Mucosa of descending colon (tissue), 3 donors: ENCODE measurements at regions not wholly inside any gene's neighbourhood (a gene's known extent, or its start where the extent isn't known, plus 50 kb on each side); places are given as distances from the start of the nearest gene placed in this dataset.

Experiments used
- ATAC-seq: fragments of 200-7000 bp; cut with Tn5 transposase; one replicate; pipeline ENCODE4 v1.9.1; 2020; ENCODE audit warnings: mild to moderate bottlenecking, moderate library complexity
- DNase-seq, 3 donors: peaks; one replicate each; pipeline ENCODE4 v3.0.0-alpha.2; 2020
- H3K36me3 ChIP-seq: fragments of 200-600 bp; one replicate; pipeline ENCODE4 v1.8.0; 2021; ENCODE audit warnings: low read depth, mild to moderate bottlenecking
- H3K4me1 ChIP-seq: fragments of 200-600 bp; one replicate; pipeline ENCODE4 v1.8.0; 2021; ENCODE audit warnings: low read depth, mild to moderate bottlenecking
- H3K4me3 ChIP-seq: fragments of 200-600 bp; one replicate; pipeline ENCODE4 v1.8.0; 2021; ENCODE audit warnings: mild to moderate bottlenecking
- H3K9me3 ChIP-seq: fragments of 200-600 bp; one replicate; pipeline ENCODE4 v1.8.0; 2021; ENCODE audit warnings: mild to moderate bottlenecking
- intact Hi-C, 2 donors: fragments of 100-400 bp; cut with DNase I in 1 of 2; cut with micrococcal nuclease in 1 of 2; formaldehyde crosslinking; loops; one replicate each; pipeline versions ENCODE4 v1.11.0 to v1.11.1; 2022; cut with DNase I, micrococcal nuclease
- TF ChIP-seq, protein P1 (sequence below): fragments of 200-600 bp; IDR thresholded peaks from one replicate; pipeline ENCODE4 v1.8.0; 2022; ENCODE audit warnings: antibody characterized with exemption, mild to moderate bottlenecking
- donor health status: DM: no; HTN: no; CAD: no; lungs with moderate emphysema.
- donor health status: DM: no; HTN: no; CAD: no.
- donor health status: DM: no; HTN: yes; CAD: no.

DNA sequence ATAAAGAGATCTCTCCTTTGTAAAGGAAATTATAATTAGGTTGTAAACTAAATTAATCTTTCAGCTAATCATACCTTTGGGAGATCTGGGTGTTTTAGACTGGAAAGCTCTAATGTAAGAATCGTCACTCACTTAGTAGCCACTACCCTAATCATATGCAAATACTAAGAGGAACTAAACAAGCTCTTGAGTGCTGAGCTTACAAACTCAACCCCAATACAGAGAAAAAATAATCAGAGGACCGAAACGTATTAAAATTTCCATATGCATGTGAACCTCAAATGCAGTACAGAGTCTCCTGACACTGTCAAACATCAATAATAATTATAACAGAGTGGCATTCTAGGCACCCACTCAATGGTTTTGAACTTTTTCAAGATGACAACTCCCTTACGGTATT lies 235.3 kb upstream of the FOXN3 start:
- Histone ChIP-seq H3K4me3 (no peak overlapping the region), H3K36me3 (no peaks in the 10 kb centered on the region), H3K9me3 (no peaks in the 10 kb centered on the region), H3K4me1 (no peaks in the 10 kb centered on the region)
- DNase-seq (no peak), ATAC-seq (no peak)
- intact Hi-C loops = no loop called here
- TF ChIP-seq, protein P1, sequence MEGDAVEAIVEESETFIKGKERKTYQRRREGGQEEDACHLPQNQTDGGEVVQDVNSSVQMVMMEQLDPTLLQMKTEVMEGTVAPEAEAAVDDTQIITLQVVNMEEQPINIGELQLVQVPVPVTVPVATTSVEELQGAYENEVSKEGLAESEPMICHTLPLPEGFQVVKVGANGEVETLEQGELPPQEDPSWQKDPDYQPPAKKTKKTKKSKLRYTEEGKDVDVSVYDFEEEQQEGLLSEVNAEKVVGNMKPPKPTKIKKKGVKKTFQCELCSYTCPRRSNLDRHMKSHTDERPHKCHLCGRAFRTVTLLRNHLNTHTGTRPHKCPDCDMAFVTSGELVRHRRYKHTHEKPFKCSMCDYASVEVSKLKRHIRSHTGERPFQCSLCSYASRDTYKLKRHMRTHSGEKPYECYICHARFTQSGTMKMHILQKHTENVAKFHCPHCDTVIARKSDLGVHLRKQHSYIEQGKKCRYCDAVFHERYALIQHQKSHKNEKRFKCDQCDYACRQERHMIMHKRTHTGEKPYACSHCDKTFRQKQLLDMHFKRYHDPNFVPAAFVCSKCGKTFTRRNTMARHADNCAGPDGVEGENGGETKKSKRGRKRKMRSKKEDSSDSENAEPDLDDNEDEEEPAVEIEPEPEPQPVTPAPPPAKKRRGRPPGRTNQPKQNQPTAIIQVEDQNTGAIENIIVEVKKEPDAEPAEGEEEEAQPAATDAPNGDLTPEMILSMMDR = no peak

GRCh38 chr14:89651805-89652204 lies 234.8 kb upstream of the FOXN3 start:
- Histone ChIP-seq H3K9me3 (no peaks in the 10 kb centered on the region), H3K4me1 (no peaks in the 10 kb centered on the region), H3K36me3 (no peaks in the 10 kb centered on the region), H3K4me3 (no peak overlapping the region)
- intact Hi-C loops = no loop called here
- DNase-seq = no peak
- TF ChIP-seq, protein P1 = no peak
- ATAC-seq = no peak

DNA sequence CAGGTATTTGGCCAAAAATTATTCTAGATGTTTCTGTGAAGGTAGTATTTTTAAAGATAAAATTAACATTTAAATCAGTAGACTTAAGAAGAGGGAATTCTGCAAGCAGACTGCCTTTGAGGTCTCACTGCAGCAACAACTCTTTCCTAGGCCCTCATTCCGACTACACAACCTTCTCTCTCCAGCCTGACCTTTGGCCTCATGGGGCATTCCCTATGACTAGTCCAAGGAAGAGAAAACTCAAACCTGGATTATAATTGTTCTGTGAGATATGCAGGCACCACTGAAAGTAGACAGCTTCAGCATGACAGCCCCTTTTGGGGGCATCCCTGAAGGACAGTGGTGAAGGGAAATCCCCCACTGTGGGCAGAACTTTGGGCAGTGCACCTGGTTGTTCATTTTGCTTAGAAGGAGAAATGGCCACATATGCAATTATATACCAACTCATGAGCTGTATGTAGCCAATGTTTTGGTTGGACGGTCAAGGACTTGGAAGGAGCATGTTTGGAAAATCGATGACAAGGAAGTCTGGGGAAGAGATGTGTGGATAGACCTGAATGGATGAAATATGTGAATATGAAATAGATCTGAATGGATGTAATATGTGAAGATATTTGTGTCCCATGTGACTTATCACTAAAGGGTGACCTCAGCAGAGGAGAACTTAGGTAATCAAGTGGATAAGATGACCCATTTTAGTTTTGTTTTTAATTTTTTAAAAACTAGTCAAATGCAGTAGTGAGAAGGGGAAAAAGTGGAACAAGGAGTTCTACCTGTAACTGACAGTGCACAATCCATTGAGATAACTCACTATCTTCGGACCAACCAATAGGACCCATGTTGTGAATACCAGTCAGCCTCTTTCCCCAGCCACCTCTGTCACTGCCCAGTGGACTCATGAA lies 233.3 kb upstream of the FOXN3 start:
- TF ChIP-seq, protein P1 = no peak
- intact Hi-C loops = no loop called here
- H3K9me3 ChIP-seq = no peaks in the 10 kb centered on the region
- DNase-seq (no peak), ATAC-seq (peak; percentile 38)
- no peaks in the 10 kb centered on the region for H3K36me3 ChIP-seq
- H3K4me1 ChIP-seq = no peaks in the 10 kb centered on the region
- no peak overlapping the region for H3K4me3 ChIP-seq

DNA sequence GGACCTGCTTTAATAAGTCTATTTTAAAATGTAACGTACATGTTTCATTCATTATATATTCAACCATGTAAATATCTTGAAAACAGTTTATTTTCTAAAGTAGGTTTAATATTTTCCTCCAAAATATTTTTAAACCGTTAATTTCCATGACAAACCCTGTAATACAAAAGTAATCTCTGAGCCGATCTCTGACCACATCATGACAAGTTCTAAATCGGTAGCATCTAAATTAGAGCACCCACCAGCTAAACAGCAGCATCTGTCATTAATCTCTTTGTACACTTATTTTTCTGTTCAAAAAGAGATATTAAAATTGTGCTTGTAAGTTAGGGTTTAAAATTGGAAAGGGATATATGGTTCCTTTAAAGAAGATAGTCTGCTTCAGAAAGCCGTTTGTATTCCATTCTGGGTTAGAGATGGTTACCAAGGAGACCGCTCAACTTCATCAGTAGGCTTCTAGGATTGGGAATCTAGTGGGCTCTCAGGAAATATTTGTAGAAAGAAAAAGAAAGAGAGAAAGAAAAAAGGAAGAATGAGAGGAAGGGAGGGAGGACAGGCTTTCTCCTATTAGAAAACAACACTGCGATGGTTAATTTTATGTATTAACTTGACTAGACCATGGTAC lies 232.5 kb upstream of the FOXN3 start:
- ATAC-seq (no peak), DNase-seq (no peak)
- TF ChIP-seq, protein P1 = no peak
- no peaks in the 10 kb centered on the region for H3K9me3 ChIP-seq
- H3K4me1 ChIP-seq = no peaks in the 10 kb centered on the region
- intact Hi-C loops = no loop called here
- H3K36me3 ChIP-seq = no peaks in the 10 kb centered on the region
- H3K4me3 ChIP-seq = no peak overlapping the region

- Histone ChIP-seq H3K4me3 (no peak overlapping the region), H3K4me1 (no peaks in the 10 kb centered on the region), H3K36me3 (no peaks in the 10 kb centered on the region), H3K9me3 (no peaks in the 10 kb centered on the region)
- intact Hi-C loops = no loop called here
- TF ChIP-seq, protein P1 = no peak
- DNase-seq (no peak), ATAC-seq (no peak)
Measured at GRCh38 chr14:89648924-89649323, 231.9 kb upstream of the FOXN3 start.
